GM12878 (cell line): ENCODE measurements at regions not wholly inside any gene's neighbourhood (a gene's known extent, or its start where the extent isn't known, plus 50 kb on each side); places are given as distances from the start of the nearest gene placed in this dataset.

Experiments used
- ATAC-seq: fragments of 200-7000 bp; cut with Tn5 transposase; 3 replicates; pipeline ENCODE4 v1.9.1; 2020; ENCODE audit warnings: mild to moderate bottlenecking, moderate library complexity
- BruUV-seq: library from RNA; stranded (reverse); fragments of 400-500 nt; replicated peaks from 2 replicates; lab custom pipeline; 2021; lab: Mats Ljungman, UMichigan
- CTCF ChIA-PET: fragments of 300-600 bp; sonication (Branson Sonifier 250); formaldehyde crosslinking; extraction: SDS; loops from one replicate; lab custom pipeline; 2021; ENCODE audit warnings: inconsistent platforms; lab: Yijun Ruan, JAX
- POLR2A ChIA-PET: fragments of 350-600 bp; formaldehyde crosslinking; extraction: SDS; loops from one replicate; lab custom pipeline; 2021; ENCODE audit warnings: inconsistent platforms; lab: Charles Lee
- RAD21 ChIA-PET: fragments of 300-600 bp; sonication (Branson Sonifier 250); formaldehyde crosslinking; loops from one replicate; lab custom pipeline; 2023; ENCODE audit warnings: antibody characterized with exemption; ENCODE audit not compliant: unreplicated experiment; lab: Charles Lee
- SMC1A ChIA-PET: fragments of 300-600 bp; sonication (Branson Sonifier 250); formaldehyde crosslinking; loops from one replicate; lab custom pipeline; 2023; ENCODE audit not compliant: unreplicated experiment, uncharacterized antibody; lab: Charles Lee
- DNase-seq: peaks from one replicate; pipeline ENCODE4 v3.0.0-alpha.2; 2011; ENCODE audit warnings: low read depth, low spot score
- FAIRE-seq: peaks from 3 replicates; lab custom pipeline; 2011; peaks lifted over from hg19 to GRCh38; lab: Jason Lieb, UNC
- H2AFZ ChIP-seq: 2 replicates; pipeline ENCODE4 v1.6.0; 2011; ENCODE audit warnings: low read depth, low read length, control low read depth; ENCODE audit not compliant: control insufficient read depth
- H3K27ac ChIP-seq: 2 replicates; pipeline ENCODE4 v1.5.1; 2011; ENCODE audit warnings: control low read depth; ENCODE audit not compliant: control insufficient read depth, insufficient read depth
- H3K27me3 ChIP-seq, 2 experiments: replicated peaks in 1 of 2; 2 replicates each; pipeline versions ENCODE4 v1.6.0 to v1.6.1; 2011; ENCODE audit warnings: low read length in 1 of 2; ENCODE audit not compliant: control insufficient read depth in 2 of 2, insufficient read depth in 2 of 2
- H3K36me3 ChIP-seq, 2 experiments: 2 replicates each; pipeline ENCODE4 v1.5.1; 2011; ENCODE audit warnings: low read length in 1 of 2; ENCODE audit not compliant: control insufficient read depth in 2 of 2, insufficient read depth in 2 of 2
- H3K4me1 ChIP-seq: 2 replicates; pipeline ENCODE4 v1.6.1; 2011; ENCODE audit warnings: mild to moderate bottlenecking, low read length, moderate library complexity, mixed read lengths; ENCODE audit not compliant: control insufficient read depth, insufficient read depth
- H3K4me2 ChIP-seq: 2 replicates; pipeline ENCODE4 v1.6.0; 2011; ENCODE audit warnings: control low read depth; ENCODE audit not compliant: control insufficient read depth, insufficient read depth
- H3K4me3 ChIP-seq: fragments of 200-600 bp; sonication (generic); 2 replicates; pipeline ENCODE4 v1.5.1; 2016
- H3K79me2 ChIP-seq: 2 replicates; pipeline ENCODE4 v1.6.0; 2011; ENCODE audit warnings: low read length; ENCODE audit not compliant: control insufficient read depth, insufficient read depth
- H3K9ac ChIP-seq: 2 replicates; pipeline ENCODE4 v1.8.0; 2011; ENCODE audit warnings: low read length, control low read depth, mixed read lengths; ENCODE audit not compliant: control insufficient read depth, insufficient read depth
- H3K9me3 ChIP-seq: replicated peaks from 3 replicates; pipeline ENCODE4 v1.5.1; 2011; ENCODE audit warnings: mild to moderate bottlenecking, low read length; ENCODE audit not compliant: control insufficient read depth, insufficient read depth
- H4K20me1 ChIP-seq: 2 replicates; pipeline ENCODE4 v1.6.0; 2011; ENCODE audit not compliant: control insufficient read depth, insufficient read depth
- ATF7 ChIP-seq: fragments of 450-650 bp; IDR thresholded peaks from 2 replicates; pipeline ENCODE4 v1.6.1; 2016; ENCODE audit warnings: low read depth, mild to moderate bottlenecking
- BCL11A ChIP-seq: IDR thresholded peaks from 2 replicates; pipeline ENCODE4 v1.6.1; 2011; ENCODE audit warnings: low read depth, low read length
- EZH2 ChIP-seq: IDR thresholded peaks from 2 replicates; pipeline ENCODE4 v1.6.1; 2012; ENCODE audit warnings: low read depth, mild to moderate bottlenecking, control low read depth, inconsistent platforms, low read length, borderline replicate concordance; ENCODE audit not compliant: control insufficient read depth
- FOS ChIP-seq: IDR thresholded peaks from 3 replicates; pipeline ENCODE4 v1.6.1; 2011; ENCODE audit warnings: borderline replicate concordance; ENCODE audit not compliant: insufficient read length; ENCODE audit errors: extremely low read depth
- HDGF ChIP-seq: fragments of 450-650 bp; IDR thresholded peaks from 2 replicates; pipeline ENCODE4 v1.6.1; 2016; ENCODE audit warnings: antibody characterized with exemption
- JUND ChIP-seq: IDR thresholded peaks from 2 replicates; pipeline ENCODE4 v1.6.1; 2012; ENCODE audit warnings: low read depth, mild to moderate bottlenecking, low read length, improper control_type of control experiment, moderate library complexity
- MXI1 ChIP-seq: fragments of 150-350 bp; IDR thresholded peaks from 2 replicates; pipeline ENCODE4 v1.6.1; 2011; ENCODE audit warnings: low read depth, mild to moderate bottlenecking, inconsistent platforms, low read length, improper control_type of control experiment
- NR2F1 ChIP-seq: fragments of 450-650 bp; conservative IDR thresholded peaks from 2 replicates; pipeline ENCODE4 v1.6.1; 2017; ENCODE audit warnings: mild to moderate bottlenecking
- RCOR1 ChIP-seq: conservative IDR thresholded peaks from 2 replicates; pipeline ENCODE4 v1.6.1; 2012; ENCODE audit warnings: low read depth, low read length, improper control_type of control experiment
- RFX5 ChIP-seq: IDR thresholded peaks from 2 replicates; pipeline ENCODE4 v1.6.1; 2011; ENCODE audit warnings: low read depth, low read length, improper control_type of control experiment
- SIN3A ChIP-seq: IDR thresholded peaks from 2 replicates; pipeline ENCODE4 v1.6.1; 2012; ENCODE audit warnings: low read depth, low read length, improper control_type of control experiment
- SP1 ChIP-seq: IDR thresholded peaks from one replicate; pipeline ENCODE4 v1.6.1; 2011; ENCODE audit warnings: low read depth, low read length
- STAT1 ChIP-seq: fragments of 450-650 bp; conservative IDR thresholded peaks from 2 replicates; pipeline ENCODE4 v1.6.1; 2014; ENCODE audit warnings: antibody characterized with exemption, mild to moderate bottlenecking
- TCF12 ChIP-seq: IDR thresholded peaks from 2 replicates; pipeline ENCODE4 v1.6.1; 2011; ENCODE audit warnings: low read depth, mild to moderate bottlenecking, low read length
- ZNF207 ChIP-seq: fragments of 450-650 bp; IDR thresholded peaks from 2 replicates; pipeline ENCODE4 v1.6.1; 2014; ENCODE audit warnings: antibody characterized with exemption, mild to moderate bottlenecking, borderline replicate concordance
- WGBS: methylation state at CpG from one replicate; pipeline ENCODE4 v1.1.6; 2016; ENCODE audit warnings: low lambda C conversion rate; ENCODE audit not compliant: insufficient replicate concordance, insufficient coverage; ENCODE audit errors: missing lambda C conversion rate; 5-methylcytosine and 5-hydroxymethylcytosine counted together
- in situ Hi-C: fragments of 300-500 bp; cut with MboI; formaldehyde crosslinking; loops from 9 replicates; pipeline ENCODE4 v1.14.3; 2018; ENCODE audit warnings: mixed read lengths
- intact Hi-C: fragments of 100-400 bp; cut with micrococcal nuclease; formaldehyde crosslinking; loops from one replicate; pipeline ENCODE4 v1.14.2; 2022; ENCODE audit not compliant: unreplicated experiment
- TF ChIP-seq, protein P1 (sequence below): fragments of 450-650 bp; IDR thresholded peaks from 2 replicates; pipeline ENCODE4 v1.6.1; 2017; ENCODE audit warnings: mild to moderate bottlenecking
- TF ChIP-seq, protein P2 (sequence below): fragments of 450-650 bp; IDR thresholded peaks from 2 replicates; pipeline ENCODE4 v1.6.1; 2016; ENCODE audit warnings: mild to moderate bottlenecking
- TF ChIP-seq, protein P3 (sequence below): fragments of 450-650 bp; conservative IDR thresholded peaks from 2 replicates; pipeline ENCODE4 v1.6.1; 2017; ENCODE audit warnings: mild to moderate bottlenecking, moderate library complexity

DNA sequence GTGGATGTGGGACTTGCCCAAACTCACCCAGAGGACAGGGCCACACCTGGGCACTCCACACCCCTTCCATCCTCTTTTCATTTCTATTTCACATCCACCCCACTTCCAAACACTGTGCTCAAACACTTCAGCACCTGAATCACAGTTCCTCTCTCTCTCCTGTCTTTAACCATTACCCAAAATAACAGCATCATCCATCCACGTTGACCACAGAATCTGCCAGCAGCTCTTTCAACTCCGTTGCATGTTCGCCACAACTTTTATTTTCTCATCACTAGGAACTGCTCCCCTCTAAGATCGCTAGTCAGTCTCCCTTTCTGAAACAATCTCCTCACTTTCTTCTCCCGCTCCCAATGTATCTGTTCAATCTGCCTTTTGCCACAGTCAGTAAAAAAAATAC, 121.6 kb upstream of the HNRNPA3 start:
- in situ Hi-C loops (no loop called here), intact Hi-C loops (no loop called here)
- CTCF ChIA-PET = interaction anchor here (0.6 kb wide), 1 partner anchor 439 kb away, joined by 3 read pairs; no protein-coding TSS in a partner anchor
- Histone ChIP-seq H3K4me2 (no peak overlapping the region), H3K9me3 (no peaks in the 10 kb centered on the region), H3K36me3 (no peaks in the 10 kb centered on the region), H3K4me3 (no peak overlapping the region), H3K9ac (no peak overlapping the region), H2AFZ (no peak overlapping the region), H3K79me2 (no peaks in the 10 kb centered on the region), H3K4me1 (no peaks in the 10 kb centered on the region), H4K20me1 (no peaks in the 10 kb centered on the region), H3K27me3 (no peaks in the 10 kb centered on the region), H3K27ac (no peak overlapping the region)
- FAIRE-seq = no peak
- BruUV-seq = no TSS peak
- SMC1A ChIA-PET = interaction anchor here (1.1 kb wide), 1 partner anchor 58 kb away, joined by 3 read pairs; no protein-coding TSS in a partner anchor
- no peak for DNase-seq
- POLR2A ChIA-PET = no interaction called here
- ATAC-seq = no peak
- TF ChIP-seq, protein P1, sequence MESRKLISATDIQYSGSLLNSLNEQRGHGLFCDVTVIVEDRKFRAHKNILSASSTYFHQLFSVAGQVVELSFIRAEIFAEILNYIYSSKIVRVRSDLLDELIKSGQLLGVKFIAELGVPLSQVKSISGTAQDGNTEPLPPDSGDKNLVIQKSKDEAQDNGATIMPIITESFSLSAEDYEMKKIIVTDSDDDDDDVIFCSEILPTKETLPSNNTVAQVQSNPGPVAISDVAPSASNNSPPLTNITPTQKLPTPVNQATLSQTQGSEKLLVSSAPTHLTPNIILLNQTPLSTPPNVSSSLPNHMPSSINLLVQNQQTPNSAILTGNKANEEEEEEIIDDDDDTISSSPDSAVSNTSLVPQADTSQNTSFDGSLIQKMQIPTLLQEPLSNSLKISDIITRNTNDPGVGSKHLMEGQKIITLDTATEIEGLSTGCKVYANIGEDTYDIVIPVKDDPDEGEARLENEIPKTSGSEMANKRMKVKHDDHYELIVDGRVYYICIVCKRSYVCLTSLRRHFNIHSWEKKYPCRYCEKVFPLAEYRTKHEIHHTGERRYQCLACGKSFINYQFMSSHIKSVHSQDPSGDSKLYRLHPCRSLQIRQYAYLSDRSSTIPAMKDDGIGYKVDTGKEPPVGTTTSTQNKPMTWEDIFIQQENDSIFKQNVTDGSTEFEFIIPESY = no peak
- TF ChIP-seq HDGF (no peak), SP1 (no peak), SIN3A (no peak), RFX5 (no peak), FOS (no peak), JUND (no peak), NR2F1 (no peak), STAT1 (no peak), RCOR1 (no peak), TCF12 (no peak), MXI1 (no peak), ATF7 (no peak), ZNF207 (no peak), EZH2 (no peak), BCL11A (no peak)
- TF ChIP-seq, protein P2, sequence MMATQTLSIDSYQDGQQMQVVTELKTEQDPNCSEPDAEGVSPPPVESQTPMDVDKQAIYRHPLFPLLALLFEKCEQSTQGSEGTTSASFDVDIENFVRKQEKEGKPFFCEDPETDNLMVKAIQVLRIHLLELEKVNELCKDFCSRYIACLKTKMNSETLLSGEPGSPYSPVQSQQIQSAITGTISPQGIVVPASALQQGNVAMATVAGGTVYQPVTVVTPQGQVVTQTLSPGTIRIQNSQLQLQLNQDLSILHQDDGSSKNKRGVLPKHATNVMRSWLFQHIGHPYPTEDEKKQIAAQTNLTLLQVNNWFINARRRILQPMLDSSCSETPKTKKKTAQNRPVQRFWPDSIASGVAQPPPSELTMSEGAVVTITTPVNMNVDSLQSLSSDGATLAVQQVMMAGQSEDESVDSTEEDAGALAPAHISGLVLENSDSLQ = no peak
- TF ChIP-seq, protein P3, sequence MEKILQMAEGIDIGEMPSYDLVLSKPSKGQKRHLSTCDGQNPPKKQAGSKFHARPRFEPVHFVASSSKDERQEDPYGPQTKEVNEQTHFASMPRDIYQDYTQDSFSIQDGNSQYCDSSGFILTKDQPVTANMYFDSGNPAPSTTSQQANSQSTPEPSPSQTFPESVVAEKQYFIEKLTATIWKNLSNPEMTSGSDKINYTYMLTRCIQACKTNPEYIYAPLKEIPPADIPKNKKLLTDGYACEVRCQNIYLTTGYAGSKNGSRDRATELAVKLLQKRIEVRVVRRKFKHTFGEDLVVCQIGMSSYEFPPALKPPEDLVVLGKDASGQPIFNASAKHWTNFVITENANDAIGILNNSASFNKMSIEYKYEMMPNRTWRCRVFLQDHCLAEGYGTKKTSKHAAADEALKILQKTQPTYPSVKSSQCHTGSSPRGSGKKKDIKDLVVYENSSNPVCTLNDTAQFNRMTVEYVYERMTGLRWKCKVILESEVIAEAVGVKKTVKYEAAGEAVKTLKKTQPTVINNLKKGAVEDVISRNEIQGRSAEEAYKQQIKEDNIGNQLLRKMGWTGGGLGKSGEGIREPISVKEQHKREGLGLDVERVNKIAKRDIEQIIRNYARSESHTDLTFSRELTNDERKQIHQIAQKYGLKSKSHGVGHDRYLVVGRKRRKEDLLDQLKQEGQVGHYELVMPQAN = no peak
- RAD21 ChIA-PET = no interaction called here
- WGBS = 33% methylated on average over 5 of the region's 5 CpGs
